GM23338 (cell line): ENCODE measurements at regions not wholly inside any gene's neighbourhood (a gene's known extent, or its start where the extent isn't known, plus 50 kb on each side); places are given as distances from the start of the nearest gene placed in this dataset.

Source experiments
- ATAC-seq: fragments of 200-7000 bp; cut with Tn5 transposase; 3 replicates; pipeline ENCODE4 v1.9.1; 2020
- DNase-seq: peaks from one replicate; pipeline ENCODE4 v3.0.0-alpha.2; 2015; ENCODE audit warnings: low spot score
- H2AFZ ChIP-seq: fragments of 200-600 bp; sonication (generic); 2 replicates; pipeline ENCODE4 v1.8.0; 2016; ENCODE audit warnings: antibody characterized with exemption, mild to moderate bottlenecking, moderate library complexity
- H3F3A ChIP-seq: fragments of 200-600 bp; sonication (generic); replicated peaks from 2 replicates; pipeline ENCODE4 v1.8.0; 2017; ENCODE audit warnings: antibody characterized with exemption, mixed run types, low read depth
- H3K27ac ChIP-seq: fragments of 200-600 bp; sonication (generic); 2 replicates; pipeline ENCODE4 v1.6.1; 2016; ENCODE audit warnings: low read depth
- H3K27me3 ChIP-seq: fragments of 200-600 bp; sonication (generic); 2 replicates; pipeline ENCODE4 v1.8.0; 2016; ENCODE audit warnings: mild to moderate bottlenecking, mixed run types, moderate library complexity; ENCODE audit not compliant: insufficient read depth
- H3K36me3 ChIP-seq: fragments of 200-600 bp; sonication (generic); 2 replicates; pipeline ENCODE4 v1.8.0; 2016; ENCODE audit warnings: mild to moderate bottlenecking; ENCODE audit not compliant: insufficient read depth
- H3K4me1 ChIP-seq: fragments of 200-600 bp; sonication (generic); 2 replicates; pipeline ENCODE4 v1.8.0; 2016; ENCODE audit warnings: mild to moderate bottlenecking, moderate library complexity; ENCODE audit not compliant: insufficient read depth
- H3K4me2 ChIP-seq: fragments of 200-600 bp; sonication (generic); 2 replicates; pipeline ENCODE4 v1.7.1; 2017; ENCODE audit warnings: mixed run types
- H3K4me3 ChIP-seq: fragments of 200-600 bp; sonication (generic); 2 replicates; pipeline ENCODE4 v1.6.1; 2016; ENCODE audit warnings: mixed run types
- H3K79me2 ChIP-seq: fragments of 200-600 bp; sonication (generic); replicated peaks from 2 replicates; pipeline ENCODE4 v1.8.0; 2017; ENCODE audit warnings: mild to moderate bottlenecking; ENCODE audit not compliant: insufficient read depth
- H3K9me2 ChIP-seq: fragments of 200-600 bp; sonication (generic); 2 replicates; pipeline ENCODE4 v1.8.0; 2017; ENCODE audit not compliant: insufficient read depth
- H4K20me1 ChIP-seq: fragments of 200-600 bp; sonication (generic); replicated peaks from 2 replicates; pipeline ENCODE4 v1.8.0; 2017; ENCODE audit warnings: mild to moderate bottlenecking; ENCODE audit not compliant: insufficient read depth
- H3K27ac Mint-ChIP-seq: 2 replicates; pipeline ENCODE4 v1.8.0; 2020; ENCODE audit warnings: inconsistent platforms, mild to moderate bottlenecking, moderate library complexity, mixed read lengths
- H3K27me3 Mint-ChIP-seq: 3 replicates; pipeline ENCODE4 v1.8.0; 2022; ENCODE audit warnings: low read depth, mild to moderate bottlenecking, moderate library complexity, mixed read lengths, inconsistent platforms; ENCODE audit not compliant: insufficient read depth, poor library complexity
- H3K36me3 Mint-ChIP-seq: 3 replicates; pipeline ENCODE4 v1.8.0; 2021; ENCODE audit warnings: low read depth, mild to moderate bottlenecking, inconsistent platforms, moderate library complexity, mixed read lengths
- H3K4me1 Mint-ChIP-seq: 3 replicates; pipeline ENCODE4 v1.8.0; 2020; ENCODE audit warnings: mild to moderate bottlenecking, inconsistent platforms, mixed read lengths
- H3K4me3 Mint-ChIP-seq: 3 replicates; pipeline ENCODE4 v1.8.0; 2021; ENCODE audit warnings: moderate library complexity, mild to moderate bottlenecking, inconsistent platforms, mixed read lengths
- H3K9me3 Mint-ChIP-seq: 3 replicates; pipeline ENCODE4 v1.8.0; 2020; ENCODE audit warnings: moderate library complexity, mild to moderate bottlenecking, inconsistent platforms, mixed read lengths
- CREB1 ChIP-seq: fragments of 250-450 bp; sonication (Bioruptor Pico); IDR thresholded peaks from 2 replicates; pipeline ENCODE4 v1.5.0; 2020; ENCODE audit warnings: low read depth, mild to moderate bottlenecking, moderate library complexity
- CTCF ChIP-seq, 2 experiments: fragments of 200-600 bp in 1 of 2; sonication (generic) in 1 of 2; conservative IDR thresholded peaks; 2 replicates each; pipeline versions ENCODE4 v1.5.1 to v1.6.1; 2016 to 2017; ENCODE audit warnings: antibody characterized with exemption in 2 of 2, low read depth in 2 of 2, mild to moderate bottlenecking in 2 of 2, moderate library complexity in 1 of 2
- ETS1 ChIP-seq: IDR thresholded peaks from 2 replicates; pipeline ENCODE4 v1.6.1; 2016; ENCODE audit warnings: antibody characterized with exemption
- EZH2 ChIP-seq: fragments of 200-600 bp; sonication (generic); IDR thresholded peaks from one replicate; pipeline ENCODE4 v1.8.0; 2017; ENCODE audit warnings: antibody characterized with exemption, mild to moderate bottlenecking, low read depth; ENCODE audit not compliant: unreplicated experiment
- EZH2phosphoT487 ChIP-seq: fragments of 200-600 bp; sonication (generic); IDR thresholded peaks from one replicate; pipeline ENCODE4 v1.8.1; 2018; ENCODE audit warnings: antibody characterized with exemption; ENCODE audit not compliant: unreplicated experiment
- JUNB ChIP-seq: IDR thresholded peaks from one replicate; pipeline ENCODE4 v1.6.1; 2016; ENCODE audit warnings: antibody characterized with exemption; ENCODE audit not compliant: unreplicated experiment
- NANOG ChIP-seq: IDR thresholded peaks from 2 replicates; pipeline ENCODE4 v1.6.1; 2016; ENCODE audit warnings: antibody characterized with exemption, borderline replicate concordance
- POLR2AphosphoS5 ChIP-seq: IDR thresholded peaks from 2 replicates; pipeline ENCODE4 v1.6.1; 2016; ENCODE audit warnings: antibody characterized with exemption, low read depth
- STAT1 ChIP-seq: IDR thresholded peaks from one replicate; pipeline ENCODE4 v1.6.1; 2016; ENCODE audit warnings: antibody characterized with exemption; ENCODE audit not compliant: unreplicated experiment
- ZNF114 ChIP-seq: fragments of 250-450 bp; sonication (Bioruptor Pico); IDR thresholded peaks from 2 replicates; pipeline ENCODE4 v1.5.0; 2020; ENCODE audit warnings: mild to moderate bottlenecking, moderate library complexity
- ZNF331 ChIP-seq: fragments of 250-450 bp; sonication (Bioruptor Pico); IDR thresholded peaks from 2 replicates; pipeline ENCODE4 v1.5.0; 2020; ENCODE audit warnings: low read depth, mild to moderate bottlenecking, moderate library complexity
- ZNF462 ChIP-seq: fragments of 250-450 bp; sonication (Bioruptor Pico); IDR thresholded peaks from 2 replicates; pipeline ENCODE4 v1.5.0; 2020; ENCODE audit warnings: mild to moderate bottlenecking, moderate library complexity
- TF ChIP-seq, protein P1 (sequence below): IDR thresholded peaks from one replicate; pipeline ENCODE4 v1.6.1; 2018; ENCODE audit warnings: antibody characterized with exemption; ENCODE audit not compliant: unreplicated experiment

DNA sequence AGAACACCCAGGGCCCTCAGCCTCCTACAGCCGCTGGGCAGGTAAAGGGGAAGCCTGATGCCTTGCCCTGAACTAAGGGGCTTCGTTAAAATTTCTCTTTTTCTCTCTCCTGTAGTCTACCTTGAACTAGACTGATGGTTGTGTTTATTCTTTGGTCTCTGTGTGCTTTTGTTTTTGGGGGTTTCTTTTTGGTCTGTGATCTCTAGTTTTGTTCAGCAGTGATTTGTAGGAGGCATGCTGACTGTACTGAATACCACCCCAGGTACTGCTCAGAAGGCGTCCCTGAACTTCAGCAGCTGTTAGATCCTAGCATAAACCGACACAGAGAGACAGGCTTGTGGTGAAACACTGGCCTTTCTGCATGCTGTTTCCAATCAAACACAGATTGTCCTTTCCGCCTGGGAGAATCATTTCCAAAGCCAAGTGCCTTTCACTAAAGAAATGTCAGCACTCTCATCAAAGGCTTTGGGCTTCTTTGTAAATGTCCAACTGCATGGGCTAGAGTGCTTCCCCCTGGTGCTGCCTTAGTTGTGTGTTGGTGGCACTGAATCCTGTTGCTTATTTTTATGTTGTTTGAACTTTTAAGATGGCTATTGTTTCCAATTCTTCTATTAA, 364.7 kb upstream of the SASH1 start:
- peak overlapping the region; percentile 78 for H2AFZ ChIP-seq
- no peak overlapping the region for H3K4me3 Mint-ChIP-seq
- peaks cover 5% of the 10 kb centered on the region; the same call in 2 of the 3 replicates for H3K4me1 Mint-ChIP-seq
- ATAC-seq, result no peak
- no peaks in the 10 kb centered on the region for H3K9me2 ChIP-seq
- no peaks in the 10 kb centered on the region for H3K27me3 ChIP-seq
- 0 out of 2 replicates have a peak, but pooled peaks cover 4% of the 10 kb centered on the region for H3K4me1 ChIP-seq
- no peaks in the 10 kb centered on the region for H3K36me3 Mint-ChIP-seq
- H3K27me3 Mint-ChIP-seq, result no peaks in the 10 kb centered on the region
- no peak overlapping the region for H3K27ac Mint-ChIP-seq
- no peaks in the 10 kb centered on the region for H3K79me2 ChIP-seq
- H4K20me1 ChIP-seq, result no peaks in the 10 kb centered on the region
- H3K4me2 ChIP-seq, result no peak overlapping the region
- no peaks in the 10 kb centered on the region; the same call in 2 of the 3 replicates for H3K9me3 Mint-ChIP-seq
- H3F3A ChIP-seq, result no peaks in the 10 kb centered on the region
- no peaks in the 10 kb centered on the region for H3K36me3 ChIP-seq
- H3K27ac ChIP-seq, result no peak overlapping the region
- no peak overlapping the region for H3K4me3 ChIP-seq
- TF ChIP-seq EZH2phosphoT487, result no peak
- no peak for TF ChIP-seq CTCF (conservative IDR thresholded peaks at IDR 0.05; ENCODE audit: low read depth in 2 of 2)
- TF ChIP-seq NANOG, result no peak
- no peak for TF ChIP-seq STAT1
- no peak for TF ChIP-seq EZH2
- no peak for TF ChIP-seq ZNF114 (CRISPR knock-in tag)
- TF ChIP-seq JUNB, result no peak
- no peak for TF ChIP-seq CREB1 (CRISPR knock-in tag)
- TF ChIP-seq POLR2AphosphoS5, result no peak
- no peak for TF ChIP-seq ZNF331 (CRISPR knock-in tag)
- TF ChIP-seq ETS1, result no peak
- TF ChIP-seq, protein P1, sequence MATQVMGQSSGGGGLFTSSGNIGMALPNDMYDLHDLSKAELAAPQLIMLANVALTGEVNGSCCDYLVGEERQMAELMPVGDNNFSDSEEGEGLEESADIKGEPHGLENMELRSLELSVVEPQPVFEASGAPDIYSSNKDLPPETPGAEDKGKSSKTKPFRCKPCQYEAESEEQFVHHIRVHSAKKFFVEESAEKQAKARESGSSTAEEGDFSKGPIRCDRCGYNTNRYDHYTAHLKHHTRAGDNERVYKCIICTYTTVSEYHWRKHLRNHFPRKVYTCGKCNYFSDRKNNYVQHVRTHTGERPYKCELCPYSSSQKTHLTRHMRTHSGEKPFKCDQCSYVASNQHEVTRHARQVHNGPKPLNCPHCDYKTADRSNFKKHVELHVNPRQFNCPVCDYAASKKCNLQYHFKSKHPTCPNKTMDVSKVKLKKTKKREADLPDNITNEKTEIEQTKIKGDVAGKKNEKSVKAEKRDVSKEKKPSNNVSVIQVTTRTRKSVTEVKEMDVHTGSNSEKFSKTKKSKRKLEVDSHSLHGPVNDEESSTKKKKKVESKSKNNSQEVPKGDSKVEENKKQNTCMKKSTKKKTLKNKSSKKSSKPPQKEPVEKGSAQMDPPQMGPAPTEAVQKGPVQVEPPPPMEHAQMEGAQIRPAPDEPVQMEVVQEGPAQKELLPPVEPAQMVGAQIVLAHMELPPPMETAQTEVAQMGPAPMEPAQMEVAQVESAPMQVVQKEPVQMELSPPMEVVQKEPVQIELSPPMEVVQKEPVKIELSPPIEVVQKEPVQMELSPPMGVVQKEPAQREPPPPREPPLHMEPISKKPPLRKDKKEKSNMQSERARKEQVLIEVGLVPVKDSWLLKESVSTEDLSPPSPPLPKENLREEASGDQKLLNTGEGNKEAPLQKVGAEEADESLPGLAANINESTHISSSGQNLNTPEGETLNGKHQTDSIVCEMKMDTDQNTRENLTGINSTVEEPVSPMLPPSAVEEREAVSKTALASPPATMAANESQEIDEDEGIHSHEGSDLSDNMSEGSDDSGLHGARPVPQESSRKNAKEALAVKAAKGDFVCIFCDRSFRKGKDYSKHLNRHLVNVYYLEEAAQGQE, result no peak
- TF ChIP-seq ZNF462, result no peak
- DNase-seq, result no peak
